Stimulated activated CD8-positive, alpha-beta memory T cell treated with anti-CD3 and anti-CD28 coated beads, Interleukin-12 subunit alpha, Interleukin-12 subunit beta, amount 100 ng/mL, for 4 hours (primary cell): ENCODE measurements at regions not wholly inside any gene's neighbourhood (a gene's known extent, or its start where the extent isn't known, plus 50 kb on each side); places are given as distances from the start of the nearest gene placed in this dataset.

ENCODE experiments used
- DNase-seq: peaks from one replicate; pipeline ENCODE4 v3.0.0-alpha.2; 2020; ENCODE audit warnings: low read depth

GRCh38 chr2:175560521-175561169 is 379.1 kb upstream of the ATP5MC3 start:
- DNase-seq: no peak

- DNase-seq: no peak
Measured at GRCh38 chr2:175559613-175560012, 378.1 kb upstream of the ATP5MC3 start.

GRCh38 chr2:175557810-175558377 is 376.4 kb upstream of the ATP5MC3 start:
- no peak for DNase-seq

- no peak for DNase-seq
Measured at GRCh38 chr2:175553910-175554309, 372.4 kb upstream of the ATP5MC3 start.

- DNase-seq: no peak
Measured at GRCh38 chr2:175552902-175553301, 371.4 kb upstream of the ATP5MC3 start.

- no peak for DNase-seq
Measured at GRCh38 chr2:175540421-175540820, 358.9 kb upstream of the ATP5MC3 start.

- no peak for DNase-seq
Measured at GRCh38 chr2:175539122-175539521, 357.6 kb upstream of the ATP5MC3 start.

- no peak for DNase-seq
Measured at GRCh38 chr2:175536059-175536458, 354.5 kb upstream of the ATP5MC3 start.

- DNase-seq: no peak
Measured at GRCh38 chr2:175535631-175536030, 354.1 kb upstream of the ATP5MC3 start.

GRCh38 chr2:175525975-175526374 is 344.5 kb upstream of the ATP5MC3 start:
- no peak for DNase-seq

GRCh38 chr2:175523001-175523400 is 341.5 kb upstream of the ATP5MC3 start:
- no peak for DNase-seq

- no peak for DNase-seq
Measured at GRCh38 chr2:175518206-175518605, 336.7 kb upstream of the ATP5MC3 start.

- no peak for DNase-seq
Measured at GRCh38 chr2:175516555-175516954, 335.0 kb upstream of the ATP5MC3 start.

- no peak for DNase-seq
Measured at GRCh38 chr2:175500255-175500654, 318.7 kb upstream of the ATP5MC3 start.

- no peak for DNase-seq
Measured at GRCh38 chr2:175490360-175490791, 308.9 kb upstream of the ATP5MC3 start.

- no peak for DNase-seq
Measured at GRCh38 chr2:175478096-175478768, 296.7 kb upstream of the ATP5MC3 start.

GRCh38 chr2:175476948-175477347 is 295.4 kb upstream of the ATP5MC3 start:
- DNase-seq: no peak

GRCh38 chr2:175476374-175476773 is 294.9 kb upstream of the ATP5MC3 start:
- DNase-seq: no peak

- no peak for DNase-seq
Measured at GRCh38 chr2:175475130-175475529, 293.6 kb upstream of the ATP5MC3 start.

GRCh38 chr2:175468431-175469098 is 287.1 kb upstream of the ATP5MC3 start:
- no peak for DNase-seq

- DNase-seq: no peak
Measured at GRCh38 chr2:175465101-175465500, 283.6 kb upstream of the ATP5MC3 start.

- DNase-seq: no peak
Measured at GRCh38 chr2:175464311-175464670, 282.8 kb upstream of the ATP5MC3 start.
